ENCODE measurements at regions not wholly inside any gene's neighbourhood (a gene's known extent, or its start where the extent isn't known, plus 50 kb on each side); places are given as distances from the start of the nearest gene placed in this dataset.

- in situ Hi-C loops (cut with MboI; ENCODE audit: low sequenced_read_pairs) (no loop called here), dilution Hi-C loops (cut with HindIII; ENCODE audit: low sequenced_read_pairs, unreplicated experiment) (no loop called here), intact Hi-C loops (cut with micrococcal nuclease) (no loop called here)
- Histone ChIP-seq H2BK20ac (ENCODE audit: low read depth, low read length) (no peak overlapping the region), H3K9me3 (ENCODE audit: control insufficient read depth, insufficient read depth, low read length) (peaks cover 67% of the 10 kb centered on the region), H3K27ac (ENCODE audit: insufficient read depth, low read length) (no peak overlapping the region), H3K36me3 (ENCODE audit: control insufficient read depth, insufficient read depth, low read length) (no peaks in the 10 kb centered on the region), H2AK5ac (ENCODE audit: low read depth, low read length) (no peak overlapping the region), H4K8ac (ENCODE audit: low read depth in 2 of 2, low read length in 2 of 2) (no peak overlapping the region), H3K79me1 (ENCODE audit: low read depth in 1 of 2, low read length in 2 of 2) (no peaks in the 10 kb centered on the region), H4K20me1 (ENCODE audit: insufficient read depth, low read length) (no peaks in the 10 kb centered on the region), H2BK5ac (ENCODE audit: low read depth, low read length, poor library complexity, severe bottlenecking) (no peak overlapping the region), H3K4me1 (ENCODE audit: control insufficient read depth, insufficient read depth, low read length) (no peaks in the 10 kb centered on the region), H2AK9ac (replicated peaks; ENCODE audit: low read depth, low read length, poor library complexity) (no peak overlapping the region), H3K27me3 (ENCODE audit: control insufficient read depth, insufficient read depth, low read length) (no peaks in the 10 kb centered on the region), H3K18ac (ENCODE audit: low read depth, low read length) (no peak overlapping the region), H3K4me2 (ENCODE audit: low read depth, low read length) (no peak overlapping the region), H2BK15ac (ENCODE audit: low read depth, low read length) (no peak overlapping the region), H3K9me1 (ENCODE audit: insufficient read depth, low read length) (no peaks in the 10 kb centered on the region), H2AFZ (replicated peaks; ENCODE audit: low read length, poor library complexity) (no peak overlapping the region), H3K56ac (ENCODE audit: extremely low read depth, insufficient read depth, low read length) (no peak overlapping the region), H3K9ac (ENCODE audit: low read depth, low read length) (no peak overlapping the region), H4K5ac (ENCODE audit: low read depth, low read length) (no peak overlapping the region), H3K14ac (replicated peaks; ENCODE audit: low read depth, low read length) (no peak overlapping the region), H2BK120ac (ENCODE audit: low read depth, low read length) (no peak overlapping the region), H4K91ac (ENCODE audit: insufficient read depth, low read depth, low read length) (no peak overlapping the region), H3K23ac (ENCODE audit: low read depth, low read length) (no peak overlapping the region), H3K4ac (ENCODE audit: low read depth, low read length) (no peak overlapping the region), H3K4me3 (ENCODE audit: insufficient read depth, low read depth, low read length) (no peak overlapping the region)
- DNase-seq (no peak), ATAC-seq (ENCODE audit: low read depth) (no peak)
- BruUV-seq (replicated peaks), result no TSS peak
- CTCF ChIA-PET, result no interaction called here
- TF ChIP-seq MAZ (IDR thresholded peaks at IDR 0.05; ENCODE audit: borderline replicate concordance, low read depth, low read length), result no peak
- no peak for TF ChIP-seq BHLHE40 (IDR thresholded peaks at IDR 0.05; ENCODE audit: low read depth, low read length)
- no peak for TF ChIP-seq CHD1 (IDR thresholded peaks at IDR 0.05; ENCODE audit: low read depth, low read length)
- POLR2A ChIA-PET (ENCODE audit: unreplicated experiment), result no interaction called here
- WGBS, 2 experiments (ENCODE audit: extremely low coverage in 2 of 2, insufficient read length in 1 of 2), result 38% methylated on average over 6 of the region's 21 CpGs; no CpG with 5 or more reads in 1 of the 2 experiments
Observed at GRCh38 chr22:49108636-49109315, 718.9 kb downstream of the BRD1 start.

Measured in IMR-90 (cell line).